Astrocyte (in vitro differentiated cells and primary cell): ENCODE measurements at regions not wholly inside any gene's neighbourhood (a gene's known extent, or its start where the extent isn't known, plus 50 kb on each side); places are given as distances from the start of the nearest gene placed in this dataset.

ENCODE experiments used
- EZH2 ChIP-seq: IDR thresholded peaks from 2 replicates; pipeline ENCODE4 v1.6.1; 2012; ENCODE audit warnings: mild to moderate bottlenecking, low read length, inconsistent platforms; ENCODE audit not compliant: insufficient read depth
- TF ChIP-seq, protein P1 (sequence below): IDR thresholded peaks from 2 replicates; pipeline ENCODE4 v1.5.1; 2011; ENCODE audit warnings: low read depth, mild to moderate bottlenecking, inconsistent platforms, low read length, moderate library complexity; ENCODE audit not compliant: insufficient read depth

DNA sequence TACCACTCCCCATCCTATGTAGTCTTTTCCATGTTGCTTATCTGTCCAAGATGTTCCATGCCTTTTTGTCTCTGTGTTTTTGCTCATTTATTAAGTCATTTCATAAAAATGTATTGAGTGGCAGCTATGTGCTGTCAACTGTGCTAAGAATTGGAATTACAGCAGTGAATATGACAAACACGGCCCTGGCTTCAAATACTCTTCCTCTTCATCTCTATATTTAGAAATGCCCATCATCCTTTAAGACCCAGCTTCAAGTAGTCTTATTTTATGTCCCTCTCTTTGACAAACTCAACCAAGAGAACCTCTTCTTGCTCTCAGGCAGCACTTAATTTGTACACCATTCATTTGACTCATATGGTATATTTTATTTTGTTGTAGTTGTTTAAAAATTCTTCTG, 55.4 kb upstream of the AMOT start:
- TF ChIP-seq, protein P1, sequence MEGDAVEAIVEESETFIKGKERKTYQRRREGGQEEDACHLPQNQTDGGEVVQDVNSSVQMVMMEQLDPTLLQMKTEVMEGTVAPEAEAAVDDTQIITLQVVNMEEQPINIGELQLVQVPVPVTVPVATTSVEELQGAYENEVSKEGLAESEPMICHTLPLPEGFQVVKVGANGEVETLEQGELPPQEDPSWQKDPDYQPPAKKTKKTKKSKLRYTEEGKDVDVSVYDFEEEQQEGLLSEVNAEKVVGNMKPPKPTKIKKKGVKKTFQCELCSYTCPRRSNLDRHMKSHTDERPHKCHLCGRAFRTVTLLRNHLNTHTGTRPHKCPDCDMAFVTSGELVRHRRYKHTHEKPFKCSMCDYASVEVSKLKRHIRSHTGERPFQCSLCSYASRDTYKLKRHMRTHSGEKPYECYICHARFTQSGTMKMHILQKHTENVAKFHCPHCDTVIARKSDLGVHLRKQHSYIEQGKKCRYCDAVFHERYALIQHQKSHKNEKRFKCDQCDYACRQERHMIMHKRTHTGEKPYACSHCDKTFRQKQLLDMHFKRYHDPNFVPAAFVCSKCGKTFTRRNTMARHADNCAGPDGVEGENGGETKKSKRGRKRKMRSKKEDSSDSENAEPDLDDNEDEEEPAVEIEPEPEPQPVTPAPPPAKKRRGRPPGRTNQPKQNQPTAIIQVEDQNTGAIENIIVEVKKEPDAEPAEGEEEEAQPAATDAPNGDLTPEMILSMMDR, result no peak
- TF ChIP-seq EZH2, result no peak
